ENCODE measurements at regions not wholly inside any gene's neighbourhood (a gene's known extent, or its start where the extent isn't known, plus 50 kb on each side); places are given as distances from the start of the nearest gene placed in this dataset.
"Not testable (repeated sequence)": the region's sequence is repeated elsewhere in the genome, so short reads cannot be mapped to it uniquely, and the experiment has no call there.

GRCh38 chr4:60726779-60727178, 473.3 kb upstream of the ADGRL3 start:
- DNase-seq (ENCODE audit: low read depth) = no peak
- TF ChIP-seq CTCF (conservative IDR thresholded peaks at IDR 0.05; ENCODE audit: low read depth, low read length) = no peak

GRCh38 chr4:60729194-60729593, 470.9 kb upstream of the ADGRL3 start:
- H3K4me3 ChIP-seq (ENCODE audit: low read length) = no peak overlapping the region
- DNase-seq (ENCODE audit: low read depth) = no peak
- no peak for TF ChIP-seq CTCF (conservative IDR thresholded peaks at IDR 0.05; ENCODE audit: low read depth, low read length)

More at GRCh38 chr4:60726779-60727178, 473.3 kb upstream of the ADGRL3 start:
- no peak overlapping the region for H3K4me3 ChIP-seq (ENCODE audit: low read length)

- H3K4me3 ChIP-seq (ENCODE audit: low read length); DNase-seq (ENCODE audit: low read depth): not testable (repeated sequence)
Observed at GRCh38 chr4:60729764-60730163, 470.4 kb upstream of the ADGRL3 start.

GRCh38 chr4:60737858-60738257, 462.3 kb upstream of the ADGRL3 start:
- DNase-seq (ENCODE audit: low read depth) = no peak
- TF ChIP-seq CTCF (conservative IDR thresholded peaks at IDR 0.05; ENCODE audit: low read depth, low read length) = no peak
- no peak overlapping the region for H3K4me3 ChIP-seq (ENCODE audit: low read length)

GRCh38 chr4:60743654-60744053, 456.5 kb upstream of the ADGRL3 start:
- TF ChIP-seq CTCF (conservative IDR thresholded peaks at IDR 0.05; ENCODE audit: low read depth, low read length) = no peak
- H3K4me3 ChIP-seq (ENCODE audit: low read length) = no peak overlapping the region
- DNase-seq (ENCODE audit: low read depth) = no peak

GRCh38 chr4:60744767-60745166, 455.4 kb upstream of the ADGRL3 start:
- no peak for DNase-seq (ENCODE audit: low read depth)
- TF ChIP-seq CTCF (conservative IDR thresholded peaks at IDR 0.05; ENCODE audit: low read depth, low read length) = no peak
- H3K4me3 ChIP-seq (ENCODE audit: low read length) = no peak overlapping the region

GRCh38 chr4:60745800-60746571, 454.1 kb upstream of the ADGRL3 start:
- no peak overlapping the region for H3K4me3 ChIP-seq (ENCODE audit: low read length)
- no peak for DNase-seq (ENCODE audit: low read depth)
- TF ChIP-seq CTCF (conservative IDR thresholded peaks at IDR 0.05; ENCODE audit: low read depth, low read length) = no peak

Measured in retinal pigment epithelial cell (primary cell).